ENCODE measurements at regions not wholly inside any gene's neighbourhood (a gene's known extent, or its start where the extent isn't known, plus 50 kb on each side); places are given as distances from the start of the nearest gene placed in this dataset.
"Not testable (repeated sequence)": the region's sequence is repeated elsewhere in the genome, so short reads cannot be mapped to it uniquely, and the experiment has no call there.

DNA sequence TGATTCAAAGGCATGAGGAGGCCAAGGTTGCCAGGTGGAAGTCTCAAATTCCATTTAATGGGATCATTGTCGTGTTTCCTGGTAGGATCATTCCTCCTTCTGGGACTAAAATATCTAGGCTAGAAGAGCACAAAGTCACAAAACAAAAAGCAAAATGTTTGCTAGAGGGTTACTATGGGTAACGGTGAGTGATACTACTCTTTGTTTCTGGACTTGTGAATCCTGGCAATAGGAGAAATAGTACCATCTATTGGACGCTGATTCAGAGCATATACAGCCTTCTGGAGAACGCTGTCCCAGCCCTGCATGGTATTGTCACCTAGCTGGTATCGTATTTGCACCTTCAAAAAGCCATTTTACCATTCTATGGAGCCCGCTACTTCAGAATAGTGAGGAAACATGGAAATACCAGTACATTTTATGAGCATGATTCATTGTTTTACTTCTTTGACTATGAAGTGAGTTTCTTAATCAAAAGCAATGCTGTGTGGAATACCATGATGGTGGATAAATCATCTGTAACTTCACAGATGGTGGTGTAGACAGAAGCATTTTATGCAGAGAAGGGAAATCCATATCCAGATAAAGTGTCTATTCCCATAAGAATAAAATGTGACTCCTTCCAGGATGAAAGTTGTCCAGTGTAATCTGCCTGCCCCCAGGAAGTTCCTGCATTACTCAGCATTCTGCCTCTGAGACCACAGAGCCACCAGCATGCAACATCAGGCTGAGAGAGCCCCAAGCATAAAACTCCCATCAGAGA lies 361.0 kb downstream of the ETV1 start:
- Histone ChIP-seq H2AFZ (ENCODE audit: low read depth) (no peak overlapping the region), H3K4me2 (no peak overlapping the region)
- no peak for TF ChIP-seq CTCF (conservative IDR thresholded peaks at IDR 0.05; ENCODE audit: low read depth, low read length)

GRCh38 chr7:13631207-13632049 lies 358.0 kb downstream of the ETV1 start:
- not testable (repeated sequence) for H3K36me3 ChIP-seq (ENCODE audit: insufficient read depth); H3K27ac ChIP-seq; H3K4me1 ChIP-seq (ENCODE audit: low read depth, poor library complexity, severe bottlenecking); H4K20me1 ChIP-seq (ENCODE audit: insufficient read depth); H3K27me3 ChIP-seq (ENCODE audit: insufficient read depth, low read depth); H3K79me2 ChIP-seq (ENCODE audit: insufficient read depth, low read depth); H3K9ac ChIP-seq; H3K4me3 ChIP-seq (IDR thresholded peaks at IDR 0.05; ENCODE audit: insufficient read depth, low read depth, low read length); H2AFZ ChIP-seq (ENCODE audit: low read depth); H3K4me2 ChIP-seq

More for the DNA sequence above, 361.0 kb downstream of the ETV1 start:
- Histone ChIP-seq H4K20me1 (ENCODE audit: insufficient read depth) (no peaks in the 10 kb centered on the region), H3K4me3 (IDR thresholded peaks at IDR 0.05; ENCODE audit: insufficient read depth, low read depth, low read length) (no peak overlapping the region), H3K27me3 (ENCODE audit: insufficient read depth, low read depth) (no peaks in the 10 kb centered on the region), H3K79me2 (ENCODE audit: insufficient read depth, low read depth) (no peaks in the 10 kb centered on the region), H3K36me3 (ENCODE audit: insufficient read depth) (no peaks in the 10 kb centered on the region), H3K9ac (no peak overlapping the region), H3K4me1 (ENCODE audit: low read depth, poor library complexity, severe bottlenecking) (no peaks in the 10 kb centered on the region), H3K27ac (no peak overlapping the region)

GRCh38 chr7:13633857-13634256 lies 355.6 kb downstream of the ETV1 start:
- H3K36me3 ChIP-seq (ENCODE audit: insufficient read depth) = no peaks in the 10 kb centered on the region
- no peak for TF ChIP-seq CTCF (conservative IDR thresholded peaks at IDR 0.05; ENCODE audit: low read depth, low read length)

GRCh38 chr7:13639396-13639795 lies 350.1 kb downstream of the ETV1 start:
- Histone ChIP-seq H3K9ac (no peak overlapping the region), H3K4me2 (no peak overlapping the region), H3K4me3 (IDR thresholded peaks at IDR 0.05; ENCODE audit: insufficient read depth, low read depth, low read length) (no peak overlapping the region), H2AFZ (ENCODE audit: low read depth) (no peak overlapping the region), H3K4me1 (ENCODE audit: low read depth, poor library complexity, severe bottlenecking) (no peaks in the 10 kb centered on the region), H3K36me3 (ENCODE audit: insufficient read depth) (no peaks in the 10 kb centered on the region), H3K79me2 (ENCODE audit: insufficient read depth, low read depth) (no peaks in the 10 kb centered on the region), H3K27ac (no peak overlapping the region), H3K27me3 (ENCODE audit: insufficient read depth, low read depth) (no peaks in the 10 kb centered on the region), H4K20me1 (ENCODE audit: insufficient read depth) (no peaks in the 10 kb centered on the region)
- TF ChIP-seq CTCF (conservative IDR thresholded peaks at IDR 0.05; ENCODE audit: low read depth, low read length) = no peak

More at GRCh38 chr7:13633857-13634256, 355.6 kb downstream of the ETV1 start:
- Histone ChIP-seq H3K4me3 (IDR thresholded peaks at IDR 0.05; ENCODE audit: insufficient read depth, low read depth, low read length) (no peak overlapping the region), H3K79me2 (ENCODE audit: insufficient read depth, low read depth) (no peaks in the 10 kb centered on the region), H3K27ac (no peak overlapping the region), H3K4me2 (no peak overlapping the region), H3K27me3 (ENCODE audit: insufficient read depth, low read depth) (no peaks in the 10 kb centered on the region), H2AFZ (ENCODE audit: low read depth) (no peak overlapping the region), H3K4me1 (ENCODE audit: low read depth, poor library complexity, severe bottlenecking) (no peaks in the 10 kb centered on the region), H4K20me1 (ENCODE audit: insufficient read depth) (no peaks in the 10 kb centered on the region), H3K9ac (no peak overlapping the region)

Measured in KMS-11 (cell line).